Lower lobe of right lung (tissue), 2 donors: ENCODE measurements at regions not wholly inside any gene's neighbourhood (a gene's known extent, or its start where the extent isn't known, plus 50 kb on each side); places are given as distances from the start of the nearest gene placed in this dataset.

ENCODE experiments used
- ATAC-seq, 2 donors: fragments of 200-7000 bp; cut with Tn5 transposase; one replicate each; pipeline ENCODE4 v1.9.1; 2020 to 2022; ENCODE audit warnings: mild to moderate bottlenecking in 2 of 2, moderate library complexity in 2 of 2
- DNase-seq: peaks from one replicate; pipeline ENCODE4 v3.0.0-alpha.2; 2020
- H3K27ac ChIP-seq: fragments of 200-600 bp; one replicate; pipeline ENCODE4 v1.8.0; 2022
- H3K27me3 ChIP-seq: fragments of 200-600 bp; one replicate; pipeline ENCODE4 v1.8.0; 2022; ENCODE audit warnings: low read depth
- H3K36me3 ChIP-seq: fragments of 200-600 bp; one replicate; pipeline ENCODE4 v1.8.0; 2022; ENCODE audit warnings: mild to moderate bottlenecking
- H3K4me1 ChIP-seq: fragments of 200-600 bp; one replicate; pipeline ENCODE4 v1.8.0; 2022
- H3K4me3 ChIP-seq: fragments of 200-600 bp; one replicate; pipeline ENCODE4 v1.8.0; 2022; ENCODE audit warnings: mild to moderate bottlenecking
- H3K9me3 ChIP-seq: fragments of 200-600 bp; one replicate; pipeline ENCODE4 v1.8.0; 2022
- CTCF ChIP-seq: fragments of 200-600 bp; IDR thresholded peaks from one replicate; pipeline ENCODE4 v1.8.0; 2022; ENCODE audit warnings: antibody characterized with exemption, mild to moderate bottlenecking
- intact Hi-C: fragments of 100-400 bp; cut with DNase I; formaldehyde crosslinking; loops from one replicate; pipeline ENCODE4 v1.11.0; 2022
- donor health status: DM: no; HTN: yes; CAD: no; lungs with severe emphysema.

- no peaks in the 10 kb centered on the region for H3K4me1 ChIP-seq
- no peak overlapping the region for H3K4me3 ChIP-seq
- H3K27me3 ChIP-seq: no peaks in the 10 kb centered on the region
- H3K27ac ChIP-seq: no peak overlapping the region
- ATAC-seq (no peak), DNase-seq (no peak)
- no peak for TF ChIP-seq CTCF
- H3K36me3 ChIP-seq: no peaks in the 10 kb centered on the region
- intact Hi-C loops: no loop called here
- no peaks in the 10 kb centered on the region for H3K9me3 ChIP-seq
Observed at GRCh38 chrX:46185923-46186810, 359.1 kb downstream of the ZNF674 start.

GRCh38 chrX:46184749-46185148 is 360.5 kb downstream of the ZNF674 start:
- no peak for DNase-seq
- H3K9me3 ChIP-seq: no peaks in the 10 kb centered on the region
- no peak overlapping the region for H3K4me3 ChIP-seq
- H3K27ac ChIP-seq: no peak overlapping the region
- no peaks in the 10 kb centered on the region for H3K4me1 ChIP-seq
- TF ChIP-seq CTCF: no peak
- no peaks in the 10 kb centered on the region for H3K27me3 ChIP-seq
- intact Hi-C loops: no loop called here
- no peak for ATAC-seq
- no peaks in the 10 kb centered on the region for H3K36me3 ChIP-seq

DNA sequence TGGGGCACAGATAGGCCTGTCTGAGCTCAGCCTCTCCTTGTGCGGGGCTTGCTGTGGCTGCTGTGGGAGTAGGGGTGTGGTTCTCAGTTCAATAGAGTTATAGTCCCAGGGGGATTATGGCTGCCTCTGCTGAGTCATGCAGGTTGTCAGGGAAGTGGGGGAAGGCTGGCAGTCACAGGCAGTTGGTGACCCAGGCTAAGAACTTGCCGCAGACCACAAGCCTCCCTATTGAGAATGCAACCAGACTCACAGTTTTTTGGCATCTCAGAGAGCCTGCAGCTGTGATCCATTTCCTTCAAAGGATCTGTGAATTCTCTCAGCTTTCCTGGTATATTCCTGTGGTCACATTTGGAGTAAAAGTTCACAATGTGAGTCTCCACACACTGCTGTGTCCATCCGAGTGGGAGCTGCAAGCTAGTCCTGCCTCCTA is 364.9 kb downstream of the ZNF674 start:
- intact Hi-C loops: no loop called here
- no peak for TF ChIP-seq CTCF
- Histone ChIP-seq H3K4me3 (no peak overlapping the region), H3K36me3 (no peaks in the 10 kb centered on the region), H3K27me3 (no peaks in the 10 kb centered on the region), H3K9me3 (no peaks in the 10 kb centered on the region), H3K27ac (no peak overlapping the region), H3K4me1 (no peaks in the 10 kb centered on the region)
- DNase-seq (no peak), ATAC-seq (no peak)

- H3K4me3 ChIP-seq: no peak overlapping the region
- no peak for TF ChIP-seq CTCF
- no peaks in the 10 kb centered on the region for H3K4me1 ChIP-seq
- H3K36me3 ChIP-seq: no peaks in the 10 kb centered on the region
- no peak overlapping the region for H3K27ac ChIP-seq
- H3K9me3 ChIP-seq: no peaks in the 10 kb centered on the region
- ATAC-seq (no peak), DNase-seq (no peak)
- intact Hi-C loops: no loop called here
- no peaks in the 10 kb centered on the region for H3K27me3 ChIP-seq
Observed at GRCh38 chrX:46179748-46180147, 365.5 kb downstream of the ZNF674 start.

DNA sequence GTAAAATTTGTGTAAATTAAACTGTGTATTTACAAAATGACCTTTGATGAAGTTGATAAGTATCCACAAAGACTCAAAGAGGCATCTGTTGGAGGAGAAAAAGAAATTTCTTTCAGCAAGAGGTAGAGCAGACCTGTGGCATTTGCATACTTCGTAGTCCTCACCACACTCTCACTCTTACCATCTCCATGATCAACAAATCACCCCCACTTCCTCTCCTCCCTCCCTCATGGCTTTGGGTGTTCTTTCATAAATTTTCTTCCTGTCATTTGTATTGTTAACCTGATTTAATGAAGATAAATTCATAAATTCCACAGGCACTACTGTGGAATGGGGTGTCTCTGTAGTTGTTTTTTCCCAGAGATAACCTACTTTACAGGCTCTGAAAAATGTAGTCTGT is 366.5 kb downstream of the ZNF674 start:
- Histone ChIP-seq H3K27ac (no peak overlapping the region), H3K27me3 (no peaks in the 10 kb centered on the region), H3K9me3 (no peaks in the 10 kb centered on the region), H3K36me3 (no peaks in the 10 kb centered on the region), H3K4me1 (no peaks in the 10 kb centered on the region), H3K4me3 (no peak overlapping the region)
- ATAC-seq (no peak), DNase-seq (no peak)
- no peak for TF ChIP-seq CTCF
- intact Hi-C loops: no loop called here
